Effector memory CD4-positive, alpha-beta T cell (primary cell): ENCODE measurements at regions not wholly inside any gene's neighbourhood (a gene's known extent, or its start where the extent isn't known, plus 50 kb on each side); places are given as distances from the start of the nearest gene placed in this dataset.
"Not testable (repeated sequence)": the region's sequence is repeated elsewhere in the genome, so short reads cannot be mapped to it uniquely, and the experiment has no call there.

Source experiments
- DNase-seq, 3 donors: peaks; one replicate each; pipeline ENCODE4 v3.0.0-alpha.2; 2020
- H3K27ac ChIP-seq: 2 replicates; pipeline ENCODE4 v1.7.0; 2013; ENCODE audit warnings: mild to moderate bottlenecking, low read length, moderate library complexity; ENCODE audit not compliant: insufficient read depth, poor library complexity, severe bottlenecking
- H3K27me3 ChIP-seq: replicated peaks from 2 replicates; pipeline ENCODE4 v1.7.0; 2013; ENCODE audit warnings: mild to moderate bottlenecking, low read length; ENCODE audit not compliant: insufficient read depth, control insufficient read depth, poor library complexity, severe bottlenecking
- H3K36me3 ChIP-seq: 2 replicates; pipeline ENCODE4 v1.7.0; 2013; ENCODE audit warnings: mild to moderate bottlenecking, low read length, moderate library complexity; ENCODE audit not compliant: control insufficient read depth, insufficient read depth
- H3K4me1 ChIP-seq: 2 replicates; pipeline ENCODE4 v1.7.0; 2013; ENCODE audit warnings: low read length, mild to moderate bottlenecking; ENCODE audit not compliant: control insufficient read depth, insufficient read depth, poor library complexity, severe bottlenecking
- H3K4me3 ChIP-seq: 2 replicates; pipeline ENCODE4 v1.7.0; 2013; ENCODE audit warnings: low read length, low read depth, mild to moderate bottlenecking; ENCODE audit not compliant: insufficient read depth, poor library complexity, severe bottlenecking
- H3K9me3 ChIP-seq: 2 replicates; pipeline ENCODE4 v1.7.0; 2013; ENCODE audit warnings: mild to moderate bottlenecking, low read length, moderate library complexity; ENCODE audit not compliant: control insufficient read depth

DNA sequence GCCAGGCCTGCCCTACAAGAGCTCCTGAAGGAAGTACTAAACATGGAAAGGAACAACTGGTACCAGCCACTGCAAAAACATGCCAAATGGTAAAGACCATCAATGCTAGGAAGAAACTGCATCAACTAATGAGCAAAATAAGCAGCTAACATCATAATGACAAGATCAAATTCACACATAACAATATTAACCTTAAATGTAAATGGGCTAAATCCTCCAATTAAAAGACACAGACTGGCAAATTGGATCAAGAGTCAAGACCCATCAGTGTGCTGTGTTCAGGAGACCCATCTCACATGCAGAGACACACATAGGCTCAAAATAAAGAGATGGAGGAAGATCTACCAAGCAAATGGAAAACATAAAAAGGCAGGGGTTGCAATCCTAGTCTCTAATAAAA is 119.0 kb upstream of the CARMIL1 start:
- not testable (repeated sequence) for H3K9me3 ChIP-seq, DNase-seq, H3K4me3 ChIP-seq, H3K27ac ChIP-seq, H3K27me3 ChIP-seq, H3K4me1 ChIP-seq, H3K36me3 ChIP-seq

DNA sequence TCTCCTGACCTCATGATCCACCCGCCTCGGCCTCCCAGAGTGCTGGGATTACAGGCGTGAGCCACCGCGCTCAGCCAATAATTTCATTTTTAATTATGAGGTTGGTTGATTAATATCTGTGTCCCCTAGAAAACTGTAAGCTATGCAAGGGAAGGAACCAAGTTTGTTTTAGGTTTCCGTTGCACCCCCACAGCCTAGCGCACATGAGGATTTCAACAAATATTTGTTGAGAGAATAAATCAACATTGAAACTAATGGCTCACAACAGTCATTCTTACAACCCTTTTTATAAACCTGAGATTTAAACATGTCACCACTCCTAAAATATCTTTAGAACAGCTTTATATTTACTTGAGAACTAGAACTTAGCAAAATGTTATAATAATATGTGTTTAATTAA is 114.0 kb upstream of the CARMIL1 start:
- H3K27me3 ChIP-seq: no peaks in the 10 kb centered on the region
- H3K4me1 ChIP-seq: no peaks in the 10 kb centered on the region
- DNase-seq: no peak
- H3K36me3 ChIP-seq: no peaks in the 10 kb centered on the region
- H3K9me3 ChIP-seq: no peaks in the 10 kb centered on the region
- no peak overlapping the region for H3K27ac ChIP-seq
- no peak overlapping the region for H3K4me3 ChIP-seq

DNA sequence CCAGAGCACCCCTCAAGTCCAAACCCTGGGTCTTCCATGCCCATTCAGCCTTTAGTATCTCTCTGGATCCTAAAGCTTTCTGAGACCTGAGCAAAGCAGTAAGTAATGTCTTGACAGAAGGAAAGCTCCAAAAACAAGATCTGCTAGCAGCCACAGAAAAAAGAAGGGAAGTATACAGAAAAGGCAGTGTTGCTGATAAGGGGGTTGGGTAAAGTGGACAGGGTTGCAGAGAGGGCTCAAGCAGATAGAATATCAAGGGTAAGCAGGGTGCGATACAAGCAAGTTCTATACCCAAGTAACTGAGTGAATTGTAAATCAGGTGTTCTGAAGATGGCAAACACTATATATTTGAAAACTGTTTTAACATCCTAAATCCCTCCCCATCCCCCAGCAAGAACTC is 113.4 kb upstream of the CARMIL1 start:
- Histone ChIP-seq H3K4me1 (no peaks in the 10 kb centered on the region), H3K27me3 (no peaks in the 10 kb centered on the region), H3K9me3 (no peaks in the 10 kb centered on the region), H3K4me3 (no peak overlapping the region), H3K27ac (no peak overlapping the region), H3K36me3 (no peaks in the 10 kb centered on the region)
- no peak for DNase-seq

DNA sequence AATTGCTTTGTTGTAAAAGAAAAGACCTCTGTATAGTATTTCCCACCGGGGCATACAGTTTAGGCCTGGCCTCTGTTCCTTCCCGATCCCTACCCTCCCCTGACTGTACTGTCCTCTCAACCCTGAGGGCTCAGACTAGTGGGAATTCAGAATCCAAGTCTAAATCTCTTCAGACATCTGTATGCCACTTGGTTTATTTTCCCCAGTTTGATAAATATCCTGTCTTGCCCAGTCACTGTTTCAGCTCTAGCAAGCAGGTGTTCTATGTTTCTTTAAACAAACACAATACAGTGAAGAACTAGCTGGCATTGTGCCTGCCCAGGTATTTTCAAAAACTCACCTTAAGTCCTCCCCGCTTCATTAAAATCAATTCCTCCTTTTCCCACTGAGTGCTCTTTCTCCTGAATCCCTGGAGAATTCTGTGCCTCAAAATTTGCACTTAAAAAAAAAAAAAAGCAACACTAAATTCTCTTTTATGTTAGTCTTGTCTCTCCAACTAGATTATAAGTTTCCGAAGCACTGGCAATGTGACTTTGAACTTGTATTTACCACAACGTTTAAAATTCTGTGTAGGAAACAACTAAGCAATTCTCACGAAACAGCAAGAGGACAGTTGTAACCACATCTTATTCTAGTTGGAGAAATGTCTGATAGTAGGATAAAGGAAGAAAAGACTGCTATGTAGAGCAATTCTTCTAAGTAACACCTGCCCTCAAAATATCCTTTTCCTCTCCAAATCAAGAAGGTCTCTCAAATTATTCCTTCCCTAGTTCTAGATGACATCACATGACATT is 112.0 kb upstream of the CARMIL1 start:
- Histone ChIP-seq H3K4me3 (no peak overlapping the region), H3K4me1 (no peaks in the 10 kb centered on the region), H3K27me3 (no peaks in the 10 kb centered on the region), H3K36me3 (no peaks in the 10 kb centered on the region), H3K9me3 (no peaks in the 10 kb centered on the region), H3K27ac (no peak overlapping the region)
- DNase-seq: no peak

DNA sequence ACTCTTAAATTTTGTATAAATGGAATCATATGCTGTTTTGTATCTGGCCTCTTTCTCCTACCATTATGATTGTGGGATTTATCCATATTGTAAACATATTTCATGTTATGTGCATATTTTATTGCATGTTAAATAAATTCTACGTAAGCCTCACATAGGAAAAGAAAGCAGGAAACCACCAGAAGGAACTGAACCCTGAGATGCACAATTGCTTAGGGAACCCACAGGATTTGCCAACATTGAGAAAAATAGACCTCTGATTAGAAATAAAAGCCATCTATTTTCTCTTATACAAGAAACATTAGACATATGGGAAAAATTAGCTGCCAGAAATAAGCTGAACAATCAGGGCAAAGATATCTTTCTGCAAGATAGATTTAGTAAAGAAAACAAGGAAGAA is 111.2 kb upstream of the CARMIL1 start:
- Histone ChIP-seq H3K4me3 (no peak overlapping the region), H3K9me3 (no peaks in the 10 kb centered on the region), H3K36me3 (no peaks in the 10 kb centered on the region), H3K4me1 (no peaks in the 10 kb centered on the region), H3K27ac (no peak overlapping the region), H3K27me3 (no peaks in the 10 kb centered on the region)
- DNase-seq: no peak

DNA sequence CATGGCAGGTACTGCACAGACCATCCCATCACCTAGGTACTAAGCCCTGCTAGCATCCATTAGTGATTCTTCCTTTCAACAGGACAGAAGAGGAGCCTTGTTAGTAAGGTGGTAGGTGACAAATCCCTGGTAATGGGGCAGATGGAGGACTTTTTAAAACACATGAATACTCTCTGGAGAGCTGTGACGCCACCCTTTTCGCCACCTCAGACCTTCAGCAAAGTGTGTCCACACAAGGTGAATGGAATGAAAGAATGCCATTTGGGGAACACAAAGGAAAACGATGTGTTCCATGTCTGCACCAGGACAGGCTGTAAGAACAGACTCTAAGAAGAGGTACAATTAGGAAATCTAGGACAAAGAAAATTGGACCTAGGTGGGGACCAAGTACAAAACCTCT is 110.5 kb upstream of the CARMIL1 start:
- H3K4me3 ChIP-seq: no peak overlapping the region
- H3K36me3 ChIP-seq: no peaks in the 10 kb centered on the region
- H3K4me1 ChIP-seq: no peaks in the 10 kb centered on the region
- H3K27me3 ChIP-seq: no peaks in the 10 kb centered on the region
- H3K27ac ChIP-seq: no peak overlapping the region
- no peaks in the 10 kb centered on the region for H3K9me3 ChIP-seq
- DNase-seq: no peak

DNA sequence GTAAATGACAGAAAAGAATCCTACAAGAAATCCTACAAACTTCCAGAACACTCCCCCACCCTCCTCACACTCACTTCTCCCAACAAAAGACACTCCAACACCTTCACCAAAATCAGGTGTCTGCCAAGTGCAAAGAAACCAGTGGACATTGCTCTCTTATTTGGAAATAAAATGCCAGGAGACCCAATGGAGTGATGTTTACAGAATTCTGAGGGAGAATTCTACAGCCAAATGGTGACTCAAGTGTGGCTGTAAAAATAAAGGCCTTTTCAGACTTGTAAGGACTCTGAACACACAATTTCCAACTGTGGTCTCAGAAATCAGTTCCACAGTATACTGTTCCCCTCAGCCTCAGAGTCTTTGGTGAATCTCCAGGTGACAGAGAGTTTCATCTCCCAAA is 109.6 kb upstream of the CARMIL1 start:
- H3K4me1 ChIP-seq: no peaks in the 10 kb centered on the region
- no peak for DNase-seq
- H3K27me3 ChIP-seq: no peaks in the 10 kb centered on the region
- H3K9me3 ChIP-seq: no peaks in the 10 kb centered on the region
- no peaks in the 10 kb centered on the region for H3K36me3 ChIP-seq
- no peak overlapping the region for H3K4me3 ChIP-seq
- H3K27ac ChIP-seq: no peak overlapping the region

DNA sequence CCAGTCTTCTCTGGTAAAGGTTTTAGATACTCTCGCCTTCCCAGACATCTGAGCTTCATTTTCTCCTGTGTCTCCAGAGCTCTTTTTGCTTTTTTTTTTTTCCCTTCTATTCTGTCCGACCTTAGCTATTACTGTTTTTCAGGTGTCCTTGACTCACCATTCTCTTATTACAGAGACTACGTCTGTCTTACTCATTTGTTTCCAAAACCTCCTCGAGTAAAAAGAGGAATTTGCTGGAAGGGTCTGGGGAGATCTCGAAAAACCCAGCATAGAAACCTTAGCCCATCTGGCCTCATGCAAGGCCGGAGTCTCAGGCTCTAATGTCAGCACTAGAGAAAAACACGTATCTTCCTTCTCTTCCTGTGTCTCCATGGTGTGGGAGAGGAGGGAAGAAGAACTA is 109.2 kb upstream of the CARMIL1 start:
- no peak overlapping the region for H3K4me3 ChIP-seq
- H3K36me3 ChIP-seq: no peaks in the 10 kb centered on the region
- no peak for DNase-seq
- H3K27ac ChIP-seq: no peak overlapping the region
- H3K4me1 ChIP-seq: no peaks in the 10 kb centered on the region
- no peaks in the 10 kb centered on the region for H3K9me3 ChIP-seq
- no peaks in the 10 kb centered on the region for H3K27me3 ChIP-seq

DNA sequence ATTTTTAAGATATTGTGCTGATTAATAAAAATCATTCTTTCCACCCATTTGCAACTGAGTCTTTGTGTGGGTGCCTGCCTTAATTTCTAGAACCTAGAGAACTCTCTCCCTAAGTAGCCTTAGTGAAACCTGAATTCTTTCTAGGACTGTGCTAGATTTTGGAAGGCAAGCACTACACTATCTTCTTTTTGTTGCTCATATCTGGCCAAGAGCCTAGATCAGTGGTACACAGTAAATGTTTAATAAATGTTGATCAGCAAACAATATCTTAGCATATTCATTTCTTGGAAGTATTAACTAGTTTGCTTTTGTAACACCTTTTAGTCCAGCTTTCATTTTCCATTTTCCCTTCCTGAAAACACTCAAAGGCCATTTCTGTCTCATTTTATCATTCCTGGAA is 108.5 kb upstream of the CARMIL1 start:
- DNase-seq: no peak
- no peaks in the 10 kb centered on the region for H3K27me3 ChIP-seq
- H3K4me1 ChIP-seq: no peaks in the 10 kb centered on the region
- no peaks in the 10 kb centered on the region for H3K9me3 ChIP-seq
- H3K36me3 ChIP-seq: no peaks in the 10 kb centered on the region
- H3K4me3 ChIP-seq: no peak overlapping the region
- H3K27ac ChIP-seq: no peak overlapping the region

DNA sequence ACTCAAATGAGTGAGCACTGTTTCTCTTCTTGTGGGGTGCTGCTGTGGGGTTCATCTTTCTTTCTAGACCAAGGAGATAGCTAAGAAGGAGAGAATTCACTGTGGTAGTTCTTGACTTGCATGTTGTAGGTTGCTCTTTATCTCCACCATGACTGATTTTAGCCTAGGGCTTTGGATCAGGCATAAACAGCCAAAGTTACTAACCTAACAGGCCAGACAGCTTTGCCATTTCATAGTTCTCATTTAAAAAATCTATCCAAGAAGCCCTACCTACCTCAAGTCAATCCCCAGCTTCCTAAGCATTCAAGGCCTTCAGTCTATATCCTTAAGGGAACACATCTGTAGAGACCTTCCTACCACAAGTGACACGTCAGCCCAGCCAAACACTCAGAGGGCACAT is 107.9 kb upstream of the CARMIL1 start:
- no peaks in the 10 kb centered on the region for H3K36me3 ChIP-seq
- H3K4me1 ChIP-seq: no peaks in the 10 kb centered on the region
- no peak for DNase-seq
- no peak overlapping the region for H3K27ac ChIP-seq
- H3K9me3 ChIP-seq: no peaks in the 10 kb centered on the region
- H3K4me3 ChIP-seq: no peak overlapping the region
- H3K27me3 ChIP-seq: no peaks in the 10 kb centered on the region
